ENCODE measurements at regions not wholly inside any gene's neighbourhood (a gene's known extent, or its start where the extent isn't known, plus 50 kb on each side); places are given as distances from the start of the nearest gene placed in this dataset.

GRCh38 chr18:50460716-50461115 is 85.9 kb downstream of the SKA1 start:
- H3K27ac Mint-ChIP-seq (ENCODE audit: low read depth), result no peak overlapping the region
- no peaks in the 10 kb centered on the region for H3K9me3 Mint-ChIP-seq
- no peak for ATAC-seq (replicated peaks; ENCODE audit: extremely low read depth, poor library complexity, severe bottlenecking)
- H3K4me1 Mint-ChIP-seq, result no peaks in the 10 kb centered on the region
- peaks cover 18% of the 10 kb centered on the region for H3K27me3 Mint-ChIP-seq
- DNase-seq (ENCODE audit: low spot score in 2 of 2), result no peak
- no peaks in the 10 kb centered on the region for H3K36me3 Mint-ChIP-seq (ENCODE audit: insufficient read depth)
- no peak overlapping the region for H3K4me3 Mint-ChIP-seq

DNA sequence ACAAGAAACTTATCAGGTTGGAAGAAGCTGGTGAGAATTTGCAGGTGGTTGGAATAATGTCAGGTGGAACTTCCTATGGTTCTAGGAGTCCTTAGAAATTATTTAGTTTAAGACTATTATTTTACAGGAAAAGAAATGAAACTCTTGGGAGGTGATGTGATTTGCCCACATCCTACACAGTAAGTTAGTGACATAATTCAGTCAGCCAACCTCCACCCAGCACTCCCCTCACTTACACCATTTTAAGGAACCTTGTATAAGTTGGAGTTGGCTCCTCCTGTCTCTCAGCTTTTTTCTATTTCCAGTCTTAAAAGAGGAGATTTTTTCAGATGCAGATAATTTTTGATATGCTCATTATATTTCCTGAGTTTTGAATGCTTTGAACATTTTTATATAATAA is 86.4 kb downstream of the SKA1 start:
- no peaks in the 10 kb centered on the region for H3K9me3 Mint-ChIP-seq
- no peak overlapping the region for H3K4me3 Mint-ChIP-seq
- no peak overlapping the region for H3K27ac Mint-ChIP-seq (ENCODE audit: low read depth)
- no peaks in the 10 kb centered on the region for H3K4me1 Mint-ChIP-seq
- ATAC-seq (replicated peaks; ENCODE audit: extremely low read depth, poor library complexity, severe bottlenecking) (no peak), DNase-seq (ENCODE audit: low spot score in 2 of 2) (no peak)
- no peaks in the 10 kb centered on the region for H3K36me3 Mint-ChIP-seq (ENCODE audit: insufficient read depth)
- peaks cover 12% of the 10 kb centered on the region for H3K27me3 Mint-ChIP-seq

DNA sequence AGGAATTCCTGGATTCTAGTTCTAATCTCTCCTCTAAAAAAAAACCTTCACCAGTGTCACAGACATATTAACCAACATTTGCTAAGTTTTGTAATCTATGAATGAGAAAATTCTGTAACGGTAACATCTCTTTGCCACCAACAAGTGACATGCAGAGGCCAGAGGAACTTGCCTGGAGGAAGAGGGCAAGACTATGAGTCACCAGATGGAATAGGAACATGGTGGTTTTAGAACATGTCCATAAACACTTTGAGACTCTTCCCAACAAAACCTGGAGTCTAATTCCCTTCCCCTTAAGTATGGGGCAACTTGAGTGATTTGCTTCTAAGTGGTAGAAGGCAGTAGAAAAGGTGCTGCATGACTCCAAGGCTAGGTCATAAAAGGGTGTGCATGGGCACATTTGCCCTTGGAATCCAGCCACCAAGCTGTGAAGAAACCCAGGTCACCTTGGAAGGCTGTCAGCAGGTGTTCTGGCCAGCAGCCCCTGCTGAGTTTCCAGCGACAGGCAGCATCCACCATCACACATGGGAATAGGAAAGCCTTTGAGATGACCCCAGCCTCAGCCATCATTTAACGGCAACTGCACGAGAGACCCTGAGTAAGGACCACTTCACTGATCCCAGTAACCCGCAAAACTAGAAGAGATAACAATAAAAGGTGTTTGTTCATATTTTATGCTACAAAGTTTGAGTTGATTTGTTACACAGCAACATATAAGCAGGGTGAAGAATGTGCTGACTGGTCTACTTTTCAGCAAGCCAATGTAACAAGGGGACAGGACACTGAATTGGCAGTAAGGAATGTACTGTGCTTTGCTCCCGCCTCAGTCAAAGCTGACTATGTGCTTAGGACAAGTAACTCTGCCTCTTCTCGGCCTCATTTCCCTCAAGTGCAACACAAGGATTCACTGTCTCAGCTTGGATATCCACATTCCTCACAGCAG is 90.6 kb downstream of the SKA1 start:
- no peak for ATAC-seq (replicated peaks; ENCODE audit: extremely low read depth, poor library complexity, severe bottlenecking)
- Mint-ChIP-seq H3K9me3 (no peaks in the 10 kb centered on the region), H3K36me3 (ENCODE audit: insufficient read depth) (no peaks in the 10 kb centered on the region), H3K4me1 (no peaks in the 10 kb centered on the region), H3K4me3 (no peak overlapping the region), H3K27ac (ENCODE audit: low read depth) (no peak overlapping the region), H3K27me3 (peaks cover 34% of the 10 kb centered on the region)
- no peak for DNase-seq (ENCODE audit: low spot score in 2 of 2)

DNA sequence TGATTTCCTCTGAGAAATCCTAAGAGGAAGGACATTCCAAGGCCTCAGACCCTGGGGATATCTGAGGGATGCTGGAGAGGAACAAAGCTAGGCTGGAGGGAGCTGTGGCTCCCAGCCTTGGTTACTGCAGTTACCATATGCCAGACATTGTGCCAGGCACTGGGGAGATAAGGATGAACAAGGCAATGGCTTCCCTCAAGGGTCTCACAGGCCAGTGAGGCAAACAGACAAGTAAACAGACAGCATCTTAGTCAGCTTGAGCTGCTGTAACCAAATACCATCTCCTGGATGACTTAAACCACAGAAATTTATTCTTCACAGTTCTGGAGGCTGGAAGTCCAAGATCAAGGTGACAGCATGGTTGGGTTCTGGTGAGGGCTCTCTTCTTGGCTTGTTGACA is 91.8 kb downstream of the SKA1 start:
- no peaks in the 10 kb centered on the region for H3K36me3 Mint-ChIP-seq (ENCODE audit: insufficient read depth)
- peaks cover 34% of the 10 kb centered on the region for H3K27me3 Mint-ChIP-seq
- H3K4me1 Mint-ChIP-seq, result no peaks in the 10 kb centered on the region
- DNase-seq (ENCODE audit: low spot score in 2 of 2) (no peak), ATAC-seq (replicated peaks; ENCODE audit: extremely low read depth, poor library complexity, severe bottlenecking) (no peak)
- no peak overlapping the region for H3K27ac Mint-ChIP-seq (ENCODE audit: low read depth)
- H3K9me3 Mint-ChIP-seq, result no peaks in the 10 kb centered on the region
- no peak overlapping the region for H3K4me3 Mint-ChIP-seq

DNA sequence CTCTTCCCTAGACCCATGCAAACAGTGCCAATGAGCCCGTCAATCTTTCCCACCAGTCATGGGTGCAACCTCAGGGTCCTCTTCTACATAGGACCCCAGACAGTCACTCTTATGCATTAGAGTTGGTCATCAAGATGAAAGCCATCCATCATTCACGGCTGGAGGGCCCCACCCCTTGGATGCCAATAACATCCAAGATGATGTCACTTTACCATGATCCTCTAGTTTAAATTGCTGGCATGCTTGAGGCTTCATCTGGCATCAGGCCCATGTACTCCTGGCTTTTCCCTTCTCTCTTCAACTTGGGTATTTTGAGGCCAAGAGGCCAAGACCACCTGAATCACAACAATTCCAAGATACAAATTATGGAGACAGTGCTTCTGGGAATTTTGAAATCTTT is 91.1 kb upstream of the MAPK4 start:
- H3K36me3 Mint-ChIP-seq (ENCODE audit: insufficient read depth), result no peaks in the 10 kb centered on the region
- no peak overlapping the region for H3K4me3 Mint-ChIP-seq

DNA sequence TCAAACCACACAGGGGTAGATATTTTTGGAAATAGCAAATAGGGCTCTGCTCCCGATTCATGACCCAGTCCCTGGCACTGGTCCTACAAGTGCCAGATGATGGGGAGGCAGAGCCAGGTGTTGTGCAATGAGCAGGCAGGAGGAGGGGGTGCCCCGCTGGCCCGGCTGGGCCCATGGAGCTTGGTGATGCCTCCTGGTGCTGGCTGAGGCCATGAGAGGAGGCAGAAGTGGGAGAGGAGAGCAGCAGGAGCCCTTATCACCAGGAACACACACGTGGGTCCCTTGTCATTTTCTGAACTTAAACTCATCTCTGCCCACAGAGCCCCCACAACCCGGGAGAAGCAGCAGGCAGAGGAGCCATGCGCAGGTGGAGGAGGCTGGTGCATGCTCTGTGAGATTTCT is 90.5 kb upstream of the MAPK4 start:
- ATAC-seq (replicated peaks; ENCODE audit: extremely low read depth, poor library complexity, severe bottlenecking) (no peak), DNase-seq (ENCODE audit: low spot score in 2 of 2) (no peak)
- H3K4me3 Mint-ChIP-seq, result no peak overlapping the region
- H3K27ac Mint-ChIP-seq (ENCODE audit: low read depth), result no peak overlapping the region
- H3K27me3 Mint-ChIP-seq, result peaks cover 49% of the 10 kb centered on the region
- H3K4me1 Mint-ChIP-seq, result no peaks in the 10 kb centered on the region
- no peaks in the 10 kb centered on the region for H3K9me3 Mint-ChIP-seq
- H3K36me3 Mint-ChIP-seq (ENCODE audit: insufficient read depth), result no peaks in the 10 kb centered on the region

More for the DNA sequence above, 91.1 kb upstream of the MAPK4 start:
- H3K27me3 Mint-ChIP-seq, result peaks cover 44% of the 10 kb centered on the region
- ATAC-seq (replicated peaks; ENCODE audit: extremely low read depth, poor library complexity, severe bottlenecking) (no peak), DNase-seq (ENCODE audit: low spot score in 2 of 2) (no peak)
- H3K27ac Mint-ChIP-seq (ENCODE audit: low read depth), result no peak overlapping the region
- H3K4me1 Mint-ChIP-seq, result no peaks in the 10 kb centered on the region
- no peaks in the 10 kb centered on the region for H3K9me3 Mint-ChIP-seq

GRCh38 chr18:50472941-50473340 is 86.9 kb upstream of the MAPK4 start:
- H3K4me3 Mint-ChIP-seq, result no peak overlapping the region
- no peaks in the 10 kb centered on the region for H3K36me3 Mint-ChIP-seq (ENCODE audit: insufficient read depth)
- no peak for DNase-seq (ENCODE audit: low spot score in 2 of 2)
- no peaks in the 10 kb centered on the region for H3K4me1 Mint-ChIP-seq
- H3K27me3 Mint-ChIP-seq, result peaks cover 66% of the 10 kb centered on the region
- no peak overlapping the region for H3K27ac Mint-ChIP-seq (ENCODE audit: low read depth)
- no peaks in the 10 kb centered on the region for H3K9me3 Mint-ChIP-seq
- ATAC-seq (replicated peaks; ENCODE audit: extremely low read depth, poor library complexity, severe bottlenecking), result no peak

DNA sequence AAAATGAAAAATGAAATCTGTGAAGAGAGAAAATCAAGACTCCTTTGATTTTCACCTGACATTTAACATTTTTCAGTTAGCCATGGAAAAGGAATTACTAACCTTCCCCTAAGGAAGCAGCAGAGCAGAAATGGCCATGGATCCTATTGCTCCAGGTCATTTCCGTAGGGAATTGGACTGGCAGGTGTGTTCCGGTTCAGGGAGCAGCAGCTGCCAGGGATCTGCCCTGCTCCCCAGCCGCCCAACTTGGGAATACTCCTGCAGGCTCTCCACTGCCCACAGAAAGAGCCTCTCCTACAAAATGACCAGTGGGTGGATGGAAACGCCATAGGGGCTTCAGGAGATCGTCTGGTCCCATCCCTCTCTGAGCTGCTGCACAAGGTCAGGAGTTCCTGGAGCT is 86.0 kb upstream of the MAPK4 start:
- Mint-ChIP-seq H3K27me3 (peaks cover 60% of the 10 kb centered on the region), H3K4me3 (no peak overlapping the region), H3K36me3 (ENCODE audit: insufficient read depth) (no peaks in the 10 kb centered on the region), H3K4me1 (no peaks in the 10 kb centered on the region), H3K27ac (ENCODE audit: low read depth) (no peak overlapping the region), H3K9me3 (no peaks in the 10 kb centered on the region)
- ATAC-seq (replicated peaks; ENCODE audit: extremely low read depth, poor library complexity, severe bottlenecking), result no peak
- DNase-seq (ENCODE audit: low spot score in 2 of 2), result no peak

DNA sequence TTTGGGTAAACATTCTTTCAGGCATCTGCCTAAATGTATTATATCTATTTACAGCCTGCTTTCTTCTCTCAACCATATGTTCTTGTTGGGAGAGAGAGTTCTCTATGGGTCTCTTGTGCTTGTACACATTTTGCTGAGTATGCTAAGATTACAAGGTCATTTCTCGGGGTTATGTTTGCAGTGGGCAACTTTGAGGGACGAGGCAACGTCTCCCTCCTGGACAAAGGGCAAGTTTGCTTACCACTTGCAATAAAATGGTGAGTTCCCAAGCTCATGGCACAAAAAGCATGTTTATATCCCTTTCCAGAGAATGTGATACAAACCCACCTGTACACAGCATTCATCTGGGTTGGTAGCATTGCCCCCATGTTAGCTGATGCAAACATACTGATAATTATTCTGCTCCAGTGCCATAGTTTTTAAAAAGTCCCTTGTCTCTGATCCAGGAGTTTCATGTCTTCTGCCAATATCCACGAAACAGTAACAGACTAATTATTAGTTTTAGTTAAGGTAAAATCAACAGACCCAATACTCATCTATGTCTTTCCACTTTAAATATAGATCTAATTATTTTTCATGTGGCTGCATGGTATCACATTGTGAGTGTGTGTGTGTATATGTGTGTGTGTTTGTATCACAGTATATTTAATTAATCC is 84.2 kb upstream of the MAPK4 start:
- Mint-ChIP-seq H3K36me3 (ENCODE audit: insufficient read depth) (no peaks in the 10 kb centered on the region), H3K4me1 (no peaks in the 10 kb centered on the region), H3K27ac (ENCODE audit: low read depth) (no peak overlapping the region), H3K4me3 (no peak overlapping the region), H3K9me3 (no peaks in the 10 kb centered on the region), H3K27me3 (peaks cover 47% of the 10 kb centered on the region)
- no peak for ATAC-seq (replicated peaks; ENCODE audit: extremely low read depth, poor library complexity, severe bottlenecking)
- no peak for DNase-seq (ENCODE audit: low spot score in 2 of 2)

DNA sequence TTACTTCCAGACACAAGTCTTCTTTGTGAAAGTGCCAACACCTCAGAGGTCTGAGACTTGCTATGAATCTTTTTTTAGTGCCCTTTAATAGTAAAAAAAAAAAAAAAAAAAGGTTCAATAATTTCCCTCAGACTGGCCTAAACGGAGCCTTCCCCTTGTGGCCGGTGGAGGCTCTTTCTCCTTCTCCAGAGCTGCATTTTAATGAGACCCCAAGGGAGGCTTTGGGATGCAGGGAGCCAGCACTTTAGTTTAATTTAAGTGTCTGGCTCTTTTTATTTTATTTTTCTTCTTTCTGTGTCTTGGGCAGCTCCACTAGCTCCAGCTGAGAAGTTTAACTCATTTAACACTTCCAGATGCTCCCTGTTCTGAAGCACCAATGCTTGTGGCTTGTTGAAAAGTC is 67.8 kb upstream of the MAPK4 start:
- no peak overlapping the region for H3K4me3 Mint-ChIP-seq
- peaks cover 13% of the 10 kb centered on the region for H3K27me3 Mint-ChIP-seq
- no peaks in the 10 kb centered on the region for H3K4me1 Mint-ChIP-seq
- no peak for ATAC-seq (replicated peaks; ENCODE audit: extremely low read depth, poor library complexity, severe bottlenecking)
- no peaks in the 10 kb centered on the region for H3K9me3 Mint-ChIP-seq
- DNase-seq (ENCODE audit: low spot score in 2 of 2), result no peak
- H3K27ac Mint-ChIP-seq (ENCODE audit: low read depth), result no peak overlapping the region
- no peaks in the 10 kb centered on the region for H3K36me3 Mint-ChIP-seq (ENCODE audit: insufficient read depth)

- no peak for ATAC-seq (replicated peaks; ENCODE audit: extremely low read depth, poor library complexity, severe bottlenecking)
- no peak overlapping the region for H3K27ac Mint-ChIP-seq (ENCODE audit: low read depth)
- no peaks in the 10 kb centered on the region for H3K9me3 Mint-ChIP-seq
- no peak for DNase-seq (ENCODE audit: low spot score in 2 of 2)
- peaks cover 24% of the 10 kb centered on the region for H3K27me3 Mint-ChIP-seq
- H3K36me3 Mint-ChIP-seq (ENCODE audit: insufficient read depth), result no peaks in the 10 kb centered on the region
- no peak overlapping the region for H3K4me3 Mint-ChIP-seq
- H3K4me1 Mint-ChIP-seq, result no peaks in the 10 kb centered on the region
These were observed 65.3 kb upstream of the MAPK4 start for GRCh38 chr18:50494569-50494968.

GRCh38 chr18:50506362-50506761 is 53.5 kb upstream of the MAPK4 start:
- Mint-ChIP-seq H3K9me3 (no peaks in the 10 kb centered on the region), H3K27me3 (peaks cover 20% of the 10 kb centered on the region), H3K36me3 (ENCODE audit: insufficient read depth) (no peaks in the 10 kb centered on the region), H3K4me1 (no peaks in the 10 kb centered on the region), H3K27ac (ENCODE audit: low read depth) (no peak overlapping the region), H3K4me3 (no peak overlapping the region)
- DNase-seq (ENCODE audit: low spot score in 2 of 2) (no peak), ATAC-seq (replicated peaks; ENCODE audit: extremely low read depth, poor library complexity, severe bottlenecking) (no peak)

DNA sequence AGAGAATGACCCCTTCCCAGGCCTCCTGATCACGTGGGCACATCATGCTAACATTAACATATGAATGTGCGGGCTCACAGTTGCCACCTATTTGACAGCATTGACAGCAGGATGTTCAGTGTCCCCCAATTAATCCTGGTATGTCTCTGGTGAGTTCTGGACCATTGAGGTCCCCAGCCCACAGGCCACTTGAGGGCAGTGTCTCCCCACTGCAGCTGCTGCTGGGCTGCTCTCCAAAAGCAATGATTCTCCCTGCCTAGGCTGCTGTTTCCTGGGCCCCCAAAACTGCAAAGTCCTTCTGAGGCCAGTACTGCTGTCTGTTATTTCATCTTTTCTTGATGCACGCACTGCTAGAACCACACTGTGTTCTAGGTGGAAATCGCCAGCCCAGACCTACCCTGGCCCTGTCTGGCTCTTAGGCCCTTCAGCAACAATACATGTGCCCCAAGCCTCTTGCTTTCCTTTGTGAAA is 52.7 kb upstream of the MAPK4 start:
- Mint-ChIP-seq H3K27me3 (peaks cover 26% of the 10 kb centered on the region), H3K36me3 (ENCODE audit: insufficient read depth) (no peaks in the 10 kb centered on the region), H3K9me3 (no peaks in the 10 kb centered on the region), H3K4me3 (no peak overlapping the region), H3K4me1 (no peaks in the 10 kb centered on the region), H3K27ac (ENCODE audit: low read depth) (no peak overlapping the region)
- no peak for ATAC-seq (replicated peaks; ENCODE audit: extremely low read depth, poor library complexity, severe bottlenecking)
- DNase-seq (ENCODE audit: low spot score in 2 of 2), result no peak

Data from central memory CD8-positive, alpha-beta T cell (primary cell).